ENCODE measurements at regions not wholly inside any gene's neighbourhood (a gene's known extent, or its start where the extent isn't known, plus 50 kb on each side); places are given as distances from the start of the nearest gene placed in this dataset.

DNA sequence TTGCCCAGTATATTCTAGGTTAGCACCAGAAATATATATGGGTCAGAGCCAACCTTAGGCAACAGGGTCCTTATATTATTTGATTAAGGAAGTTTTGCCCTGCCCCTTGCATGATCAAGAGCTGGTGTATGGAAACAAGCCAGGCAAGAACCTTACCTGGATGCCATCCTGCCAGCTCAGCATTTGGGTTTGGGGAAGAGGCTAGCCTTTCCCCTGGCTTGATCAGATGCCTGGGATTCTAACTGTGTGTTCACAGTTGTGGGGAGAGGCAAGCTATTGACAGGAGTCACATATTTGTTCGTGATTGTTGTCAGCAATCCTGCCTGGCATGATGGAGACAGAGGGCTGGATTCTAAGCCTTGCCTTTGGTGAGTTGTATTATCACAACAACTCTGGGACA, 260.0 kb upstream of the DACH1 start:
- no peak overlapping the region for H3K4me3 Mint-ChIP-seq
- H3K36me3 Mint-ChIP-seq (ENCODE audit: low read depth), result no peaks in the 10 kb centered on the region
- ATAC-seq (no peak), DNase-seq (no peak)
- H3K4me1 Mint-ChIP-seq, result no peaks in the 10 kb centered on the region
- no peak overlapping the region for H3K27ac Mint-ChIP-seq
- no peaks in the 10 kb centered on the region for H3K27me3 Mint-ChIP-seq
- no peaks in the 10 kb centered on the region for H3K9me3 ChIP-seq (ENCODE audit: control insufficient read depth, low read length, poor library complexity, severe bottlenecking)

DNA sequence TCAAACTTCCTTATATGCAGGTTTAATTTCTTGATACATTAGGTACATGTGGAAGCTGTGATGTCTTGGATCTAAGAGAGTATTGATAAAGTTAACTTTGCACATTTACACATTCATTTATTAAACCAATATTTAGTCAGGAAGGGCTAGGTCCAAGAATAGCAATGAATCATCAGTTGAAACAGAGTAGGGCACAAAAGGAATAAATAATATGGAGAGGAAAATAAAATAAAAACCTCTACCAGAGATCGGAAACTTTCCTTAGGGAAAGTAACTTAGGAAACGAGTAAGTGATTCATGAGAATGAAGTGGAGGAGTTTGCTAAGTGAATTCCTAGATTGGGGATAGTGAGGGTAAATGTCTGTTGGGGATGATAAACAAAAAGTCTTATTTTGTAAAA, 259.4 kb upstream of the DACH1 start:
- Mint-ChIP-seq H3K27me3 (no peaks in the 10 kb centered on the region), H3K27ac (no peak overlapping the region), H3K4me1 (no peaks in the 10 kb centered on the region), H3K36me3 (ENCODE audit: low read depth) (no peaks in the 10 kb centered on the region), H3K4me3 (no peak overlapping the region)
- DNase-seq, result no peak
- no peak for ATAC-seq
- H3K9me3 ChIP-seq (ENCODE audit: control insufficient read depth, low read length, poor library complexity, severe bottlenecking), result no peaks in the 10 kb centered on the region

DNA sequence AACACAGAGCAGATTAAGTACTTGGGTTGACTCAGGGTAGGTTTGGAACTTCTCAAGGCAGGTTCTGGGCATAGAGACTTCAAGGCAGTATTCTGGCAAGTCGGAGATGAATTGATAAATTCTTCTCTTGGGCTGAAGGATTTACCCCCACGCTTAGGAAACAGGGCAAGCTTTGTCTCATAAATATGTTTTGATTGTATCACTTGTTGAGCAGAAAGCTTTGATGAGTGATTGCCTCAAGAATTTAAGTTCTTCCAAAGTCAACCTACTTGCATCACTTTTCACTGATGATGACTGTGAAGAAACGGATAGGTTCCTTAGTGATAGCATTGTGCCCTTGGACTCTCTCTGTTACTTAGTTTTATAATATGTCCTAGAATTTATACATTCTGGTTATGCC, 258.6 kb upstream of the DACH1 start:
- Mint-ChIP-seq H3K36me3 (ENCODE audit: low read depth) (no peaks in the 10 kb centered on the region), H3K27ac (no peak overlapping the region), H3K27me3 (no peaks in the 10 kb centered on the region), H3K4me3 (no peak overlapping the region), H3K4me1 (no peaks in the 10 kb centered on the region)
- H3K9me3 ChIP-seq (ENCODE audit: control insufficient read depth, low read length, poor library complexity, severe bottlenecking), result no peaks in the 10 kb centered on the region
- no peak for ATAC-seq
- DNase-seq, result no peak

DNA sequence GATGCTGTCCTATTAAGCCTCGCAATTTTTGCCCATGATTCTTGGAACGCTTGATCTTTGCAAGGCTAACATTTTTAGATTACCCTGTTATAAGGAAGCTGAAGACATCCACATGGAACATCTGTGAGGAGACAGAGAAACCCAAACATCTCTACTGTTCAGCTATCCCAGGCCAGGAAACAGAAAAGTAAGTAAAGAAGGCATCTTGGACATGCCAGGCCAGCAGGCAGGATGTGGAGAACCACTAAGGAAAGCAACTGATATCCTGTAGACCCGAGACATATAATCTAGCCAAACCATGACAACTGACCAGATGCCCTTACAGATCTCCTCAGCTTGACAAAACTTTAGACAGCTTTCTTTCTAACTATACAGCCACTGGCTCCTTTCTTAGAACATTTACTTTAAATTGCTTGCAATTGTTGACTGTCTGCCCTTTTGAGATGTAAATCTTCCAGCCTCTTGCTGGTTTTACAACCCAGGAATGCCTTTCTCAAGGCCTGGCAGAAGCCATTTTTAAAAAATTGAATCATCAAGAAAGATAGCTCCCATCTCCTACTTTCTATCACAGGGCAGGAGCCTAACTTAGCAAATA, 255.8 kb upstream of the DACH1 start:
- Mint-ChIP-seq H3K4me1 (no peaks in the 10 kb centered on the region), H3K27me3 (no peaks in the 10 kb centered on the region), H3K36me3 (ENCODE audit: low read depth) (no peaks in the 10 kb centered on the region), H3K27ac (no peak overlapping the region), H3K4me3 (no peak overlapping the region)
- DNase-seq (no peak), ATAC-seq (no peak)
- no peaks in the 10 kb centered on the region for H3K9me3 ChIP-seq (ENCODE audit: control insufficient read depth, low read length, poor library complexity, severe bottlenecking)

DNA sequence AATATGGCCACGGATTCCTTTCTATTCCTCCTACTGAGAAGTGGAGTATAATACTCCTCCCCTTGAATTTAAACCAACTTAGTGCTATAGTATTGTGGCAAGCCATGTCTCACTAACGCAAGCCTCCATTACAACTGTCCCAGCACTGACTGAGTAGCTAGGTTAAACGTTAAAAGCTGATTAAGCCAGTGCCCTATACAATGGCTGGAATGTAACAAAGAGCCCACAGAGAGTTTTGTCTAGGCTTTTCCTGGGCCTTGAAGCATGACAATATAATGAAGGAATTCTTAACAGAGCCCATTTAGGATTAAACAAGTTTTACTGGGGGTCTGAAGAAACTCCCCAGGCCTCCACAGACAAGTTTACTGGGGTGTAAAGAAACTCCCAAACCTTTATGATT, 254.5 kb upstream of the DACH1 start:
- no peaks in the 10 kb centered on the region for H3K36me3 Mint-ChIP-seq (ENCODE audit: low read depth)
- H3K4me3 Mint-ChIP-seq, result no peak overlapping the region
- no peaks in the 10 kb centered on the region for H3K27me3 Mint-ChIP-seq
- no peaks in the 10 kb centered on the region for H3K4me1 Mint-ChIP-seq
- no peak for ATAC-seq
- no peak for DNase-seq
- no peaks in the 10 kb centered on the region for H3K9me3 ChIP-seq (ENCODE audit: control insufficient read depth, low read length, poor library complexity, severe bottlenecking)
- H3K27ac Mint-ChIP-seq, result no peak overlapping the region

DNA sequence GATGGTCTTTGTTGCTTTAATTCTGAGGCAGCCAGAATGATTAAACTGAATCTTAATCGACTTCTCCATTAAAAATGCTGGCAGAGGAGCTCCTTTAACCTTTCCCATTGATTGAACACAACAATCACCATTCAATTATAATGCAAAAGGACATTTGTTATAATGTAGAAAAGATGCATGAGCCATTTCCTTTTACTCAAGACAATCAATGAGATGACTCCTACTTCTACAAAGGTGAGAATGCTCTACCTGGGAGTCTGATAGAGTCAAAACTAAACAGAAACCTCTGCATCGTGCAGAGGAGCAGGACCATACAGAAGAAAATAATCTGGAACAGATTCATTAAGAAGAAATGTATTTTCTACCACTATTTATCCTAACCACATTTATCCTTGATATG, 253.6 kb upstream of the DACH1 start:
- H3K27ac Mint-ChIP-seq, result no peak overlapping the region
- no peaks in the 10 kb centered on the region for H3K4me1 Mint-ChIP-seq
- ATAC-seq (no peak), DNase-seq (no peak)
- no peaks in the 10 kb centered on the region for H3K9me3 ChIP-seq (ENCODE audit: control insufficient read depth, low read length, poor library complexity, severe bottlenecking)
- H3K27me3 Mint-ChIP-seq, result no peaks in the 10 kb centered on the region
- H3K36me3 Mint-ChIP-seq (ENCODE audit: low read depth), result no peaks in the 10 kb centered on the region
- no peak overlapping the region for H3K4me3 Mint-ChIP-seq

DNA sequence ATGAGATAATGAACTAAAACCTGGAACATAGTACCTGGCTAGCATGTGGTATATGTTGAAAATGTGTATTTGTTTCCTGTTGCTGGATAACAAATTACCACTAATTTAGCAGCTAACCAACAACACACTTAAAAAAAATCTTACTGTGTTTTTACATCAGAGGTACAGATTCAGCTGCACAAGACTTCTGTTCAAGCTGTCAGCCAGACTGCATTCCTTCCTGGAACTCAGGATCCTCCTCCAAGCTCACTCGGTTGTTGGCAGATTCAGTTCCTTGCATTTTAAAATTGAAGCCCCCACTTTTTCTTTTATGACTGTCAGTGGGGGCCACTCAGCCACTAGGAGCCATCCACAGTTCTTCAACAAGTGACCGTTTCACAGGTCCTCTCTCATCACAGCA, 246.9 kb upstream of the DACH1 start:
- no peak overlapping the region for H3K4me3 Mint-ChIP-seq
- H3K36me3 Mint-ChIP-seq (ENCODE audit: low read depth), result no peaks in the 10 kb centered on the region
- H3K27me3 Mint-ChIP-seq, result no peaks in the 10 kb centered on the region
- ATAC-seq (no peak), DNase-seq (no peak)
- H3K9me3 ChIP-seq (ENCODE audit: control insufficient read depth, low read length, poor library complexity, severe bottlenecking), result no peaks in the 10 kb centered on the region
- H3K4me1 Mint-ChIP-seq, result no peaks in the 10 kb centered on the region
- H3K27ac Mint-ChIP-seq, result no peak overlapping the region

DNA sequence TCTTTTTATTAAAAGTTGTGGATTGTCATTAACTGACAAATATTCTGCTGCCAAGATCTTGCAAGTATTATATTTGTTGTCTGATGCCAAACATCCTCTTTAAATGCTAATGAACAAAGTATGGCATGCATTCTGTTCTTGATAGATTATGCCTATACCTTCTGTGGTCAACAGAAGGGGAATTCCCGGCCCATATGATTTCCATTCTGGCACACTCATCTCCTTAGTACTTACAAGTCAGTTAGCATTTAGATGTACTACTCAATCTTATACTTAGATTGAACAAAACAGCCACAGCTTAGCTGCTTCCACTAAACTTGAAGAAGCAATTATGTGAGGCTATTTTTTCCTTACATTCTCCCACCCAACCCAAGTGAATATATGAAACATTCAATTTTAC, 246.1 kb upstream of the DACH1 start:
- DNase-seq (no peak), ATAC-seq (no peak)
- Mint-ChIP-seq H3K4me1 (no peaks in the 10 kb centered on the region), H3K4me3 (no peak overlapping the region), H3K27me3 (no peaks in the 10 kb centered on the region), H3K27ac (no peak overlapping the region), H3K36me3 (ENCODE audit: low read depth) (no peaks in the 10 kb centered on the region)
- H3K9me3 ChIP-seq (ENCODE audit: control insufficient read depth, low read length, poor library complexity, severe bottlenecking), result no peaks in the 10 kb centered on the region

DNA sequence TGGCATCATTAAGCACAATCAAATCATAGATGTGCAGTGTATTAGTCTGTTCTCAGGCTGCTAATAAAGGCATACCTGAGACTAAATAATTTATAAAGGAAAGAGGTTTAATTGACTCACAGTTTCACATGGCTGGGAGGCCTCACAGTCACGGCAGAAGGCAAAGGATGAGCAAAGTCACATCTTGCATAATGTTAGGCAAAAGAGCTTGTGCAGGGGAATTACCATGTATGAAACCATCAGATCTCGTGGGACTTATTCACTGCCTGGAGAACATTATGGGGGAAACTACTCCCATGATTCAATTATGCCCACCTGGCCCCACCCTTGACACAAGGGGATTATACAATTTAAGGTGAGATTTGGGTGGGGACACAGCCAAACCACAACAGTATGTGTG, 245.2 kb upstream of the DACH1 start:
- H3K4me3 Mint-ChIP-seq, result no peak overlapping the region
- H3K27me3 Mint-ChIP-seq, result no peaks in the 10 kb centered on the region

DNA sequence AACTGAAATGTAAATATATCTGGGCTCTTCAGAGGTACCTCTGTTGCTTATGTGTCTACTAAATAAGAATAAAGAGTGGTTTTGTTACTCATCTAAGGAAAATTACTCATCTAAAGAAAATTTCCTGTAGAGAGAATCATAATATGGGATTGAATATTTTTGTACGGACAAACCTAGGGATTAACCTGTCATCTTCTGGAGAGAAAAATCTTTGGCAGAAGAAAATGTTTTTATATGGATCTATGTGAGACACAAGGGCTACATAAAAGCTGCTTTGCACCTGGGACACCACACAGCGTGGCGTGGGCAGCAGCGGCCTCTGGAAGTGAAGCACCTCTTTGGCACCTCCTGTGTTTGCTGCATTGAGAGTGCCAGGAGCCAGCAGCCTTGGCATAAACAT, 242.9 kb upstream of the DACH1 start:
- no peaks in the 10 kb centered on the region for H3K9me3 ChIP-seq (ENCODE audit: control insufficient read depth, low read length, poor library complexity, severe bottlenecking)
- DNase-seq (no peak), ATAC-seq (no peak)
- Mint-ChIP-seq H3K4me3 (no peak overlapping the region), H3K27ac (no peak overlapping the region), H3K36me3 (ENCODE audit: low read depth) (no peaks in the 10 kb centered on the region), H3K4me1 (no peaks in the 10 kb centered on the region), H3K27me3 (no peaks in the 10 kb centered on the region)

More for the DNA sequence above, 245.2 kb upstream of the DACH1 start:
- Mint-ChIP-seq H3K4me1 (no peaks in the 10 kb centered on the region), H3K36me3 (ENCODE audit: low read depth) (no peaks in the 10 kb centered on the region), H3K27ac (no peak overlapping the region)
- H3K9me3 ChIP-seq (ENCODE audit: control insufficient read depth, low read length, poor library complexity, severe bottlenecking), result no peaks in the 10 kb centered on the region
- ATAC-seq, result no peak
- no peak for DNase-seq

DNA sequence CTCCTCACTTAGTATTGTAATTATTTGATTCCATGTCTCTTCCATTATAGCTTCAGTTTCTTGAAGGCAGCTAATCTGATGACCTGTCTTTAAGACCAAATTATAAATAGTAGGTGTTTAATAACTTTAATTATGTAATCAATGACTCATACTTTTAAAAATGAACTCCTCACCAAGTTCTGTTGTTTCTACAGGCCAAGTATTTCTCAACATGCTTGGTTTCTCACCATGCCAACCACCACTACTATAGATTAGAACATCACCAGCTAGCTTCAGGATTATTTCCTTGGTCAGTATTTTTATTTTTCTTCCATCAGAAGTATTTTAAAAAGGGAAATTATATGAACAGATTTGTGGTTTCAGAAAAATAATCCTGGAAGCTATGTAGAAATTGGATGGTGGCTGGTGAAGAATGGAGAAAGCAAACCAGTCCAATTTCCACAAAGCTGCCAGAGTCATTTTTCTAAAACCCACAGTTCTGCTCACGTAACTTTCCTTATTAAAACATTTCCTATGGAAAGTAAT, 237.7 kb upstream of the DACH1 start:
- no peak overlapping the region for H3K4me3 Mint-ChIP-seq
- H3K4me1 Mint-ChIP-seq, result no peaks in the 10 kb centered on the region
- H3K36me3 Mint-ChIP-seq (ENCODE audit: low read depth), result no peaks in the 10 kb centered on the region

DNA sequence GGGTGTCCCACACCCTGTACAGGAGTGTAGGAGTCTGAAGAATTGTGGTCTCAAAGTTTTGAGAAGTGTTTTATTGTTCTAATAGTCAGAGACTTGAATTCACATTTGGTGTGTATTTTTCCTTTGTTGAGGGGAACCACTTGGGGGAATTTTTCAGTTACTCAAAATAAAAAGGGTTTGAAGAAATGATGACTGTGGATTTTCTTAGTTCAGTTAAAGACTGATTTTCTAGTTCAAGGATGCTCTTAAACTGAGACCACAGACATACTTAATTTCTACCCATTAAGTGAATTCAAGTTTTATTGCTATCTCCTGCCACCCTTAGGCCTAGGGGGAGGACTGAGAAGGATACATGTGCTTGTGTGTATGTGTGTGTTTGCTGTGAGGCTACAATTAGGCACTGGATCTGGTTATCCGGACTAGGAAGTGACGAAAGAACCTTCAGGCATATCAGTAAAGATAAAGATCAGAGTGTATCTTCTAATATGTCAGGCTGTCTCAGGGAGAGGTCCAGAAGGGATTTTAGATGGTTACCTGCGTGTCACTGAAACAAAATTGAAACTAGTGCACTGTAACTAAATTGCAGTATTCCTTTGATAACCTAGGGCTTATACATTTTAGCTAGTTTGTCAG, 234.9 kb upstream of the DACH1 start:
- H3K27me3 Mint-ChIP-seq, result no peaks in the 10 kb centered on the region
- H3K27ac Mint-ChIP-seq, result no peak overlapping the region
- no peak overlapping the region for H3K4me3 Mint-ChIP-seq
- no peaks in the 10 kb centered on the region for H3K9me3 ChIP-seq (ENCODE audit: control insufficient read depth, low read length, poor library complexity, severe bottlenecking)
- H3K4me1 Mint-ChIP-seq, result no peaks in the 10 kb centered on the region
- no peaks in the 10 kb centered on the region for H3K36me3 Mint-ChIP-seq (ENCODE audit: low read depth)
- ATAC-seq (no peak), DNase-seq (no peak)

More for the DNA sequence above, 237.7 kb upstream of the DACH1 start:
- ATAC-seq (no peak), DNase-seq (no peak)
- no peaks in the 10 kb centered on the region for H3K9me3 ChIP-seq (ENCODE audit: control insufficient read depth, low read length, poor library complexity, severe bottlenecking)
- Mint-ChIP-seq H3K27me3 (no peaks in the 10 kb centered on the region), H3K27ac (no peak overlapping the region)

DNA sequence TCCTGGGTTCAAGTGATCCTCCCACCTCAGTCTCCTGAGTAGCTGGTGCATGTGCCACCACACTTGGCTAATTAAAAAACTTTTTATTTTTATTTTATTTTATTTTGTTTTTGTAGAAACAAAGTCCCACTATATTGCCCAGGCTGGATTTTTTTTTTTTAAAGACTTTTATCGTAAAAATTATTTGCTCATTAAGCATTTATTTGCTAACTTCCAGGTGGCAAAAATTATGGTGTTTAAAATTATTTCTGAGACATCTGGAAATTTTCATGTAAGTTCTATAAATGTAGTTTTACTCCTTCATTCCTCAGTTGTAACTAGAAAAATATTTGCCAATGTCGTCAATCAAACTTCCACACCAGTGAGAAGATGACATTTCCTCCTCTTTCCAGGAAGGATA, 233.3 kb upstream of the DACH1 start:
- no peak overlapping the region for H3K4me3 Mint-ChIP-seq
- no peaks in the 10 kb centered on the region for H3K4me1 Mint-ChIP-seq
- DNase-seq (no peak), ATAC-seq (no peak)
- no peaks in the 10 kb centered on the region for H3K36me3 Mint-ChIP-seq (ENCODE audit: low read depth)
- no peaks in the 10 kb centered on the region for H3K9me3 ChIP-seq (ENCODE audit: control insufficient read depth, low read length, poor library complexity, severe bottlenecking)
- H3K27me3 Mint-ChIP-seq, result no peaks in the 10 kb centered on the region
- H3K27ac Mint-ChIP-seq, result no peak overlapping the region

DNA sequence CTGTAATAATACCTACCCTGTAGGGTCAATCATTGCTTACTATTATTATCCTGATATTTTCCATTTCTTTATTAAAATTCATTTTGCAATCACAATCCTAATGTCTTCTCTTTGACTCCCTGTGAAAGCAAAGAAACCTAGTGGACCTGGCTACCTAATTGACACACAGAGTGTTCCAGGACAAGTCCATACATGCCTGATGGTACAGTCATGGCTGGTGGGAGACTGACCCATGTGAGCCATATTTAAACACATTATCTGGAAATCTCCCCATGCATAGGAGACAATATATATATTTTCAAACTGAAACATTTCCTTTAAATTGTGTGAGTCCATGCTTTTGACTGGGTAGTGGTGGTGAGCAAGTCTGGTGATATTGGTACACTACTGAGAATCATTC, 230.6 kb upstream of the DACH1 start:
- H3K4me1 Mint-ChIP-seq, result no peaks in the 10 kb centered on the region
- no peak overlapping the region for H3K4me3 Mint-ChIP-seq
- no peaks in the 10 kb centered on the region for H3K27me3 Mint-ChIP-seq
- no peaks in the 10 kb centered on the region for H3K9me3 ChIP-seq (ENCODE audit: control insufficient read depth, low read length, poor library complexity, severe bottlenecking)
- H3K36me3 Mint-ChIP-seq (ENCODE audit: low read depth), result no peaks in the 10 kb centered on the region
- no peak overlapping the region for H3K27ac Mint-ChIP-seq
- ATAC-seq (no peak), DNase-seq (no peak)

Measured in T-helper 17 cell (primary cell).